ENCODE measurements at regions not wholly inside any gene's neighbourhood (a gene's known extent, or its start where the extent isn't known, plus 50 kb on each side); places are given as distances from the start of the nearest gene placed in this dataset.

- TF ChIP-seq EZH2 (IDR thresholded peaks at IDR 0.05) = no peak
- no peak for TF ChIP-seq POLR2AphosphoS5 (IDR thresholded peaks at IDR 0.05; ENCODE audit: borderline replicate concordance, low read depth, low read length)
Observed at GRCh38 chr6:77979204-77979603, 326.4 kb downstream of the MEI4 start.
